ENCODE measurements at regions not wholly inside any gene's neighbourhood (a gene's known extent, or its start where the extent isn't known, plus 50 kb on each side); places are given as distances from the start of the nearest gene placed in this dataset.

DNA sequence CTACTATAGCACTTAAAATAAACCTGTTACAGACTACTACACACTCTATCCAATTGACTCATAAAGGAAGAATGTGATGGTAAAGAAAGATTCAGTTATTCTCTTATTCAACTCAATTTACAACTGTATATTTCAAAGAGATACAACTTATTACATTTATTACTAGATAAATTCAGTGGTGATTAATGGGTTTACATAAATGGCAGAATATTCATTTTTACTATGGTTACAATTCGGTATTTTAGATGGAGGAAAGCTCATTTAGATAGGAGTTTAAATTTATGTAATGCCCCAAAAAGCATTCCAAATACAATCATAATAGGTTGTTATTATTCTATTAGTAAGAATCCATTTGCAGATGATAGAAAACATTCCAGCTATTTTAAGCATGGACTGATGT, 439.1 kb upstream of the OPRM1 start:
- TF ChIP-seq, protein P1, sequence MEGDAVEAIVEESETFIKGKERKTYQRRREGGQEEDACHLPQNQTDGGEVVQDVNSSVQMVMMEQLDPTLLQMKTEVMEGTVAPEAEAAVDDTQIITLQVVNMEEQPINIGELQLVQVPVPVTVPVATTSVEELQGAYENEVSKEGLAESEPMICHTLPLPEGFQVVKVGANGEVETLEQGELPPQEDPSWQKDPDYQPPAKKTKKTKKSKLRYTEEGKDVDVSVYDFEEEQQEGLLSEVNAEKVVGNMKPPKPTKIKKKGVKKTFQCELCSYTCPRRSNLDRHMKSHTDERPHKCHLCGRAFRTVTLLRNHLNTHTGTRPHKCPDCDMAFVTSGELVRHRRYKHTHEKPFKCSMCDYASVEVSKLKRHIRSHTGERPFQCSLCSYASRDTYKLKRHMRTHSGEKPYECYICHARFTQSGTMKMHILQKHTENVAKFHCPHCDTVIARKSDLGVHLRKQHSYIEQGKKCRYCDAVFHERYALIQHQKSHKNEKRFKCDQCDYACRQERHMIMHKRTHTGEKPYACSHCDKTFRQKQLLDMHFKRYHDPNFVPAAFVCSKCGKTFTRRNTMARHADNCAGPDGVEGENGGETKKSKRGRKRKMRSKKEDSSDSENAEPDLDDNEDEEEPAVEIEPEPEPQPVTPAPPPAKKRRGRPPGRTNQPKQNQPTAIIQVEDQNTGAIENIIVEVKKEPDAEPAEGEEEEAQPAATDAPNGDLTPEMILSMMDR (conservative IDR thresholded peaks at IDR 0.05 in 1 of 2, IDR thresholded peaks at IDR 0.05 in 1 of 2; ENCODE audit: low read depth in 1 of 2, low read length in 2 of 2): no peak
- TF ChIP-seq EZH2 (IDR thresholded peaks at IDR 0.05; ENCODE audit: low read length, missing control alignments): no peak

Data from fibroblast of lung (primary cell).